ENCODE measurements at regions not wholly inside any gene's neighbourhood (a gene's known extent, or its start where the extent isn't known, plus 50 kb on each side); places are given as distances from the start of the nearest gene placed in this dataset.

GRCh38 chr3:21235491-21235890 lies 515.5 kb downstream of the ZNF385D start:
- H3K9me3 Mint-ChIP-seq: no peaks in the 10 kb centered on the region
- no peak overlapping the region for H3K27ac Mint-ChIP-seq
- DNase-seq (ENCODE audit: low spot score): no peak
- no peak for ATAC-seq
- ChIA-PET POLR2A (no interaction called here), CTCF (no interaction called here)
- peaks cover 5% of the 10 kb centered on the region for H3K4me1 Mint-ChIP-seq
- TF ChIP-seq ZSCAN18 (CRISPR knock-in tag; IDR thresholded peaks at IDR 0.05) (no peak), ZNF138 (CRISPR knock-in tag; conservative IDR thresholded peaks at IDR 0.05) (no peak), ZNF671 (CRISPR knock-in tag; IDR thresholded peaks at IDR 0.05) (no peak), EMX1 (CRISPR knock-in tag; IDR thresholded peaks at IDR 0.05) (no peak), SMAD3 (CRISPR knock-in tag; IDR thresholded peaks at IDR 0.05; ENCODE audit: borderline replicate concordance) (no peak), TEAD4 (CRISPR knock-in tag; IDR thresholded peaks at IDR 0.05) (no peak), JUN (CRISPR knock-in tag; IDR thresholded peaks at IDR 0.05) (no peak), PRRX2 (CRISPR knock-in tag; IDR thresholded peaks at IDR 0.05) (no peak)
- TF ChIP-seq, protein P1, sequence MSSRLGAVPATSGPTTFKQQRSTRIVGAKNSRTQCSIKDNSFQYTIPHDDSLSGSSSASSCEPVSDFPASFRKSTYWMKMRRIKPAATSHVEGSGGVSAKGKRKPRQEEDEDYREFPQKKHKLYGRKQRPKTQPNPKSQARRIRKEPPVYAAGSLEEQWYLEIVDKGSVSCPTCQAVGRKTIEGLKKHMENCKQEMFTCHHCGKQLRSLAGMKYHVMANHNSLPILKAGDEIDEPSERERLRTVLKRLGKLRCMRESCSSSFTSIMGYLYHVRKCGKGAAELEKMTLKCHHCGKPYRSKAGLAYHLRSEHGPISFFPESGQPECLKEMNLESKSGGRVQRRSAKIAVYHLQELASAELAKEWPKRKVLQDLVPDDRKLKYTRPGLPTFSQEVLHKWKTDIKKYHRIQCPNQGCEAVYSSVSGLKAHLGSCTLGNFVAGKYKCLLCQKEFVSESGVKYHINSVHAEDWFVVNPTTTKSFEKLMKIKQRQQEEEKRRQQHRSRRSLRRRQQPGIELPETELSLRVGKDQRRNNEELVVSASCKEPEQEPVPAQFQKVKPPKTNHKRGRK (CRISPR knock-in tag; IDR thresholded peaks at IDR 0.05; ENCODE audit: borderline replicate concordance): no peak
- TF ChIP-seq, protein P2, sequence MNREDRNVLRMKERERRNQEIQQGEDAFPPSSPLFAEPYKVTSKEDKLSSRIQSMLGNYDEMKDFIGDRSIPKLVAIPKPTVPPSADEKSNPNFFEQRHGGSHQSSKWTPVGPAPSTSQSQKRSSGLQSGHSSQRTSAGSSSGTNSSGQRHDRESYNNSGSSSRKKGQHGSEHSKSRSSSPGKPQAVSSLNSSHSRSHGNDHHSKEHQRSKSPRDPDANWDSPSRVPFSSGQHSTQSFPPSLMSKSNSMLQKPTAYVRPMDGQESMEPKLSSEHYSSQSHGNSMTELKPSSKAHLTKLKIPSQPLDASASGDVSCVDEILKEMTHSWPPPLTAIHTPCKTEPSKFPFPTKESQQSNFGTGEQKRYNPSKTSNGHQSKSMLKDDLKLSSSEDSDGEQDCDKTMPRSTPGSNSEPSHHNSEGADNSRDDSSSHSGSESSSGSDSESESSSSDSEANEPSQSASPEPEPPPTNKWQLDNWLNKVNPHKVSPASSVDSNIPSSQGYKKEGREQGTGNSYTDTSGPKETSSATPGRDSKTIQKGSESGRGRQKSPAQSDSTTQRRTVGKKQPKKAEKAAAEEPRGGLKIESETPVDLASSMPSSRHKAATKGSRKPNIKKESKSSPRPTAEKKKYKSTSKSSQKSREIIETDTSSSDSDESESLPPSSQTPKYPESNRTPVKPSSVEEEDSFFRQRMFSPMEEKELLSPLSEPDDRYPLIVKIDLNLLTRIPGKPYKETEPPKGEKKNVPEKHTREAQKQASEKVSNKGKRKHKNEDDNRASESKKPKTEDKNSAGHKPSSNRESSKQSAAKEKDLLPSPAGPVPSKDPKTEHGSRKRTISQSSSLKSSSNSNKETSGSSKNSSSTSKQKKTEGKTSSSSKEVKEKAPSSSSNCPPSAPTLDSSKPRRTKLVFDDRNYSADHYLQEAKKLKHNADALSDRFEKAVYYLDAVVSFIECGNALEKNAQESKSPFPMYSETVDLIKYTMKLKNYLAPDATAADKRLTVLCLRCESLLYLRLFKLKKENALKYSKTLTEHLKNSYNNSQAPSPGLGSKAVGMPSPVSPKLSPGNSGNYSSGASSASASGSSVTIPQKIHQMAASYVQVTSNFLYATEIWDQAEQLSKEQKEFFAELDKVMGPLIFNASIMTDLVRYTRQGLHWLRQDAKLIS (CRISPR knock-in tag; IDR thresholded peaks at IDR 0.05; ENCODE audit: borderline replicate concordance): no peak
- no peaks in the 10 kb centered on the region for H3K36me3 Mint-ChIP-seq
- H3K27me3 Mint-ChIP-seq (ENCODE audit: low read depth): peaks cover 2% of the 10 kb centered on the region; the same call in 1 of the 2 replicates
- H3K4me3 Mint-ChIP-seq: no peak overlapping the region

DNA sequence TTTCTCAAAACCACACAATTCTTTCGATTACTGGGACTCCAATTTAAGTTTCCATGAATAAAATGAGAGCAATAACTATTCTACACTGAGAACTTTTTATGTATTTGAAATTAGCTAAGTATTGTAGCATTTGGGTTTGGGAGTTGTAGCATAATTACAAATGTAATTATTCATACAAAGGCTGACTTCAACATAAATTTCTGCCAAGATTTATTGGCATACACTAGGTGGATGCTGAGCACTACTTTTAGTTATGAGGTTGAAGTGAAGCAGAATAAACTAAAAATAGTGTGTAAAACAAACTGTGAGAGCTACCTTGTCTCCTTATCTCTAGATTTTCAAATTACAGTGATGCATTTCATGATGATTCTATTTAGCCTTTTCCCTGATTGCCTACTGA lies 516.1 kb downstream of the ZNF385D start:
- Mint-ChIP-seq H3K36me3 (no peaks in the 10 kb centered on the region), H3K27me3 (ENCODE audit: low read depth) (peaks cover 2% of the 10 kb centered on the region; the same call in 1 of the 2 replicates), H3K4me3 (no peak overlapping the region), H3K27ac (no peak overlapping the region), H3K9me3 (no peaks in the 10 kb centered on the region), H3K4me1 (peaks cover 5% of the 10 kb centered on the region)
- ATAC-seq (no peak), DNase-seq (ENCODE audit: low spot score) (no peak)
- ChIA-PET POLR2A (no interaction called here), CTCF (no interaction called here)
- TF ChIP-seq MYBL2 (CRISPR knock-in tag; IDR thresholded peaks at IDR 0.05) (no peak), E2F1 (CRISPR knock-in tag; IDR thresholded peaks at IDR 0.05) (no peak), NFYB (CRISPR knock-in tag; conservative IDR thresholded peaks at IDR 0.05; ENCODE audit: low read depth) (no peak), ETV6 (CRISPR knock-in tag; IDR thresholded peaks at IDR 0.05) (no peak), RORB (CRISPR knock-in tag; IDR thresholded peaks at IDR 0.05) (no peak), NFE2L1 (CRISPR knock-in tag; IDR thresholded peaks at IDR 0.05) (no peak), ATF3 (CRISPR knock-in tag; conservative IDR thresholded peaks at IDR 0.05) (no peak), NFATC4 (CRISPR knock-in tag; IDR thresholded peaks at IDR 0.05) (no peak), CDX4 (CRISPR knock-in tag; IDR thresholded peaks at IDR 0.05; ENCODE audit: borderline replicate concordance) (no peak), ELF4 (CRISPR knock-in tag; IDR thresholded peaks at IDR 0.05; ENCODE audit: low read depth) (no peak), RELA (CRISPR knock-in tag; IDR thresholded peaks at IDR 0.05; ENCODE audit: borderline replicate concordance) (no peak)
- TF ChIP-seq, protein P3, sequence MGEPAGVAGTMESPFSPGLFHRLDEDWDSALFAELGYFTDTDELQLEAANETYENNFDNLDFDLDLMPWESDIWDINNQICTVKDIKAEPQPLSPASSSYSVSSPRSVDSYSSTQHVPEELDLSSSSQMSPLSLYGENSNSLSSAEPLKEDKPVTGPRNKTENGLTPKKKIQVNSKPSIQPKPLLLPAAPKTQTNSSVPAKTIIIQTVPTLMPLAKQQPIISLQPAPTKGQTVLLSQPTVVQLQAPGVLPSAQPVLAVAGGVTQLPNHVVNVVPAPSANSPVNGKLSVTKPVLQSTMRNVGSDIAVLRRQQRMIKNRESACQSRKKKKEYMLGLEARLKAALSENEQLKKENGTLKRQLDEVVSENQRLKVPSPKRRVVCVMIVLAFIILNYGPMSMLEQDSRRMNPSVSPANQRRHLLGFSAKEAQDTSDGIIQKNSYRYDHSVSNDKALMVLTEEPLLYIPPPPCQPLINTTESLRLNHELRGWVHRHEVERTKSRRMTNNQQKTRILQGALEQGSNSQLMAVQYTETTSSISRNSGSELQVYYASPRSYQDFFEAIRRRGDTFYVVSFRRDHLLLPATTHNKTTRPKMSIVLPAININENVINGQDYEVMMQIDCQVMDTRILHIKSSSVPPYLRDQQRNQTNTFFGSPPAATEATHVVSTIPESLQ (CRISPR knock-in tag; IDR thresholded peaks at IDR 0.05): no peak
- TF ChIP-seq, protein P2 (CRISPR knock-in tag; IDR thresholded peaks at IDR 0.05; ENCODE audit: borderline replicate concordance): no peak
